KMS-11 (cell line): ENCODE measurements at regions not wholly inside any gene's neighbourhood (a gene's known extent, or its start where the extent isn't known, plus 50 kb on each side); places are given as distances from the start of the nearest gene placed in this dataset.

Experiments
- H2AFZ ChIP-seq: fragments of 200-600 bp; sonication (generic); 2 replicates; pipeline ENCODE4 v1.6.1; 2016; ENCODE audit warnings: antibody characterized with exemption, mixed run types, low read depth
- H3K27ac ChIP-seq: fragments of 200-600 bp; sonication (generic); 2 replicates; pipeline ENCODE4 v1.6.1; 2016; ENCODE audit warnings: mild to moderate bottlenecking, mixed run types
- H3K27me3 ChIP-seq: fragments of 200-600 bp; sonication (generic); 2 replicates; pipeline ENCODE4 v1.6.1; 2017; ENCODE audit warnings: mild to moderate bottlenecking, low read depth, mixed run types, moderate library complexity; ENCODE audit not compliant: insufficient read depth
- H3K36me3 ChIP-seq: fragments of 200-600 bp; sonication (generic); 2 replicates; pipeline ENCODE4 v1.6.1; 2017; ENCODE audit warnings: mild to moderate bottlenecking, mixed run types; ENCODE audit not compliant: insufficient read depth
- H3K4me1 ChIP-seq: fragments of 200-600 bp; sonication (generic); 2 replicates; pipeline ENCODE4 v1.6.1; 2016; ENCODE audit warnings: mild to moderate bottlenecking, low read depth, mixed run types; ENCODE audit not compliant: poor library complexity, severe bottlenecking
- H3K4me2 ChIP-seq: fragments of 200-600 bp; sonication (generic); 2 replicates; pipeline ENCODE4 v1.7.0; 2016; ENCODE audit warnings: mild to moderate bottlenecking, mixed run types
- H3K4me3 ChIP-seq: fragments of 200-600 bp; sonication (generic); IDR thresholded peaks from 2 replicates; pipeline ENCODE4 v1.6.1; 2017; ENCODE audit warnings: low read depth, low read length, mixed read lengths; ENCODE audit not compliant: insufficient read depth
- H3K79me2 ChIP-seq: fragments of 200-600 bp; sonication (generic); 2 replicates; pipeline ENCODE4 v1.6.1; 2016; ENCODE audit warnings: low read depth, mixed run types; ENCODE audit not compliant: insufficient read depth
- H3K9ac ChIP-seq: fragments of 200-600 bp; sonication (generic); 2 replicates; pipeline ENCODE4 v1.6.1; 2016; ENCODE audit warnings: mild to moderate bottlenecking, mixed run types
- H4K20me1 ChIP-seq: fragments of 200-600 bp; sonication (generic); 2 replicates; pipeline ENCODE4 v1.6.1; 2016; ENCODE audit warnings: mild to moderate bottlenecking, mixed run types; ENCODE audit not compliant: insufficient read depth
- TF ChIP-seq, protein P1 (sequence below): fragments of 200-600 bp; sonication (generic); conservative IDR thresholded peaks from 2 replicates; pipeline ENCODE4 v1.6.1; 2017; ENCODE audit warnings: low read depth, mild to moderate bottlenecking, antibody characterized with exemption, low read length, moderate library complexity, mixed read lengths

DNA sequence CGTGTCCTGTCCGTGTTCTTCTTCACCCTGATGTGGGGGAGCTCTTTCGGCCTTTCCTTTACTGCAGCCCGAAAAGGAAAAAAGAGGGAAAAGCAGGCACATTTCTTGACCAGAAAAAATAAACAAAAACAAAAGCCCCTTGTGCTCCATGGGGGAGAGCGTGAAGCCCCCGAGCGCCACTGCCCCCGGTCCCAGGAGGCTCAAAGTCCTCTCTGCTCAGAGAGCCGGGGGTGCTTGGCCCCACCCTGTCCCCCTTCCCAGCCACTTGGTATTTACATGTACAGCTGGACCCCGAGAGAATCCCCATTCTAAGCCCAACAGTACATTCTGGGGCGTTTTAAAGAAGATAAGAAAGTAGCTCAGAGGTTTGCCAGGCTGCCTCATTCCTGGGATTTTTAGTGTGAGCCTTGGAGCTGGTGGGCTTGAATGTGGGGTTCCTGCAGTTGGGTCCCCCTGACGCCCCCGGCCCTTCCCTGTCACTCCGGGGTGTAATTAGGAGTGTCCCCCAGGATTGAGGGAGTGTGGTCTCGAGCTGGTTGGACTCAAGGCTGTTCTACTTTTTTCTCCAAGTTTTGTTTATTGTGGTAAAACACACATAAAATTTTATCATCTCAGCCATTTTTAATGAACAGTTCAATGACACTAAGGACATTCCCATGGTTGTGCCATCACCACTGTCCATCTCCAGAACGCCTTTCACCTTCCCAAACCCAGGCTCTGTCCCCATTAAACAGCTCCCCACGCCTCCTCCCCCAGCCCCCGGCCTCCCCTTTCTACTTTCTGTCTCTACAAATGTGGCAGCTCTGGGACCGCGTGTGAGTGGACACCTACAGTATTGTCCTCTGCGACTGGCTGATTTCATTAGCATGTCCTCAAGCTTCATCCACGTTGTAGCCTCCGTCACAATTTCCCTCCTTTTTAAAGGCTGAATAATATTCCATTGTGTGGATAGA is 55.7 kb upstream of the BHLHE23 start:
- H3K27me3 ChIP-seq = peaks cover 100% of the 10 kb centered on the region
- no peak overlapping the region for H3K9ac ChIP-seq
- H4K20me1 ChIP-seq = 0 out of 2 replicates have a peak, but pooled peaks cover 4% of the 10 kb centered on the region
- TF ChIP-seq, protein P1, sequence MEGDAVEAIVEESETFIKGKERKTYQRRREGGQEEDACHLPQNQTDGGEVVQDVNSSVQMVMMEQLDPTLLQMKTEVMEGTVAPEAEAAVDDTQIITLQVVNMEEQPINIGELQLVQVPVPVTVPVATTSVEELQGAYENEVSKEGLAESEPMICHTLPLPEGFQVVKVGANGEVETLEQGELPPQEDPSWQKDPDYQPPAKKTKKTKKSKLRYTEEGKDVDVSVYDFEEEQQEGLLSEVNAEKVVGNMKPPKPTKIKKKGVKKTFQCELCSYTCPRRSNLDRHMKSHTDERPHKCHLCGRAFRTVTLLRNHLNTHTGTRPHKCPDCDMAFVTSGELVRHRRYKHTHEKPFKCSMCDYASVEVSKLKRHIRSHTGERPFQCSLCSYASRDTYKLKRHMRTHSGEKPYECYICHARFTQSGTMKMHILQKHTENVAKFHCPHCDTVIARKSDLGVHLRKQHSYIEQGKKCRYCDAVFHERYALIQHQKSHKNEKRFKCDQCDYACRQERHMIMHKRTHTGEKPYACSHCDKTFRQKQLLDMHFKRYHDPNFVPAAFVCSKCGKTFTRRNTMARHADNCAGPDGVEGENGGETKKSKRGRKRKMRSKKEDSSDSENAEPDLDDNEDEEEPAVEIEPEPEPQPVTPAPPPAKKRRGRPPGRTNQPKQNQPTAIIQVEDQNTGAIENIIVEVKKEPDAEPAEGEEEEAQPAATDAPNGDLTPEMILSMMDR = no peak
- H3K4me2 ChIP-seq = no peak overlapping the region
- no peaks in the 10 kb centered on the region for H3K36me3 ChIP-seq
- no peaks in the 10 kb centered on the region for H3K79me2 ChIP-seq
- H2AFZ ChIP-seq = no peak overlapping the region
- no peaks in the 10 kb centered on the region for H3K4me1 ChIP-seq
- H3K27ac ChIP-seq = no peak overlapping the region
- H3K4me3 ChIP-seq = no peak overlapping the region

DNA sequence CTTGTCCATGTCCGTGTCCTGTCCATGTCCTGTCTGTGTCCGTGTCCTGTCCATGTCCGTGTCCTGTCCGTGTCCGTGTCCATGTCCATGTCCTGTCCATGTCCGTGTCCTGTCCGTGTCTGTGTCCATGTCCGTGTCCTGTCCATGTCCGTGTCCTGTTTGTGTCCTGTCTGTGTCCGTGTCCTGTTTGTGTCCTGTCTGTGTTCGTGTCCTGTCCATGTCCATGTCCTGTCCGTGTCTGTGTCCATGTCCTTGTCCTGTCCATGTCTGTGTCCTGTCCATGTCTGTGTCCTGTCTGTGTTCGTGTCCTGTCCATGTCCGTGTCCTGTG is 55.0 kb upstream of the BHLHE23 start:
- no peaks in the 10 kb centered on the region for H3K36me3 ChIP-seq
- H3K4me2 ChIP-seq = no peak overlapping the region
- no peak overlapping the region for H3K27ac ChIP-seq
- H3K4me1 ChIP-seq = no peaks in the 10 kb centered on the region
- H3K79me2 ChIP-seq = no peaks in the 10 kb centered on the region
- no peak overlapping the region for H2AFZ ChIP-seq
- 0 out of 2 replicates have a peak, but pooled peaks cover 4% of the 10 kb centered on the region for H4K20me1 ChIP-seq
- H3K27me3 ChIP-seq = peaks cover 100% of the 10 kb centered on the region
- H3K9ac ChIP-seq = no peak overlapping the region
- TF ChIP-seq, protein P1 = no peak
- no peak overlapping the region for H3K4me3 ChIP-seq

DNA sequence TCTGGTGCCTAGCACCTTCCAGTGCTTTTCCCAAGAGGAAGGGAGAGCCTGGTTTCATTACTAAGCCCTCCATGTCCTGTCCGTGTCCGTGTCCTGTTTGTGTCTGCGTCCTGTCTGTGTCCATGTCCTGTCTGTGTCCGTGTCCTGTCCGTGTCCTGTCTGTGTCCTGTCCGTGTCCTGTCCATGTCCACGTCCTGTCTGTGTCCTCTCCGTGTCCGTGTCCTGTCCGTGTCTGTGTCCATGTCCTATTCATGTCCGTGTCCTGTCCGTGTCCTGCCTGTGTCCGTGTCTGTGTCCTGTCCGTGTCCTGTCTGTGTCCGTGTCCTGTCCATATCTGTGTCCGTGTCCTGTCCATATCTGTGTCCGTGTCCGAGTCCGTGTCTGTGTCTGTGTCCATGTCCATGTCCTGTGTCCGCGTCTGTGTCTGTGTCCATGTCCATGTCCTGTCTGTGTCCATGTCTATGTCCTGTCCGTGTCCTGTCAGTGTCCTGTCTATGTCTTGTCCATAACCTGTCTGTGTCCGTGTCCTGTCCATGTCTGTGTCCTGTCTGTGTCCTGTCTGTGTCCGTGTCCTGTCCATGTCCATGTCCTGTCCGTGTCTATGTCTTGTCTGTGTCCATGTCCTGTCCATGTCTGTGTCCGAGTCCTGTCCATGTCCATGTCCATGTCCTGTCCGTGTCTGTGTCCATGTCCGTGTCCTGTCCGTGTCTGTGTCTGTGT is 54.4 kb upstream of the BHLHE23 start:
- H3K9ac ChIP-seq = no peak overlapping the region
- H2AFZ ChIP-seq = no peak overlapping the region
- no peak overlapping the region for H3K4me2 ChIP-seq
- H4K20me1 ChIP-seq = 0 out of 2 replicates have a peak, but pooled peaks cover 4% of the 10 kb centered on the region
- H3K27me3 ChIP-seq = peaks cover 96% of the 10 kb centered on the region
- no peak overlapping the region for H3K4me3 ChIP-seq
- no peaks in the 10 kb centered on the region for H3K79me2 ChIP-seq
- H3K4me1 ChIP-seq = no peaks in the 10 kb centered on the region
- TF ChIP-seq, protein P1 = no peak
- H3K27ac ChIP-seq = no peak overlapping the region
- H3K36me3 ChIP-seq = no peaks in the 10 kb centered on the region

DNA sequence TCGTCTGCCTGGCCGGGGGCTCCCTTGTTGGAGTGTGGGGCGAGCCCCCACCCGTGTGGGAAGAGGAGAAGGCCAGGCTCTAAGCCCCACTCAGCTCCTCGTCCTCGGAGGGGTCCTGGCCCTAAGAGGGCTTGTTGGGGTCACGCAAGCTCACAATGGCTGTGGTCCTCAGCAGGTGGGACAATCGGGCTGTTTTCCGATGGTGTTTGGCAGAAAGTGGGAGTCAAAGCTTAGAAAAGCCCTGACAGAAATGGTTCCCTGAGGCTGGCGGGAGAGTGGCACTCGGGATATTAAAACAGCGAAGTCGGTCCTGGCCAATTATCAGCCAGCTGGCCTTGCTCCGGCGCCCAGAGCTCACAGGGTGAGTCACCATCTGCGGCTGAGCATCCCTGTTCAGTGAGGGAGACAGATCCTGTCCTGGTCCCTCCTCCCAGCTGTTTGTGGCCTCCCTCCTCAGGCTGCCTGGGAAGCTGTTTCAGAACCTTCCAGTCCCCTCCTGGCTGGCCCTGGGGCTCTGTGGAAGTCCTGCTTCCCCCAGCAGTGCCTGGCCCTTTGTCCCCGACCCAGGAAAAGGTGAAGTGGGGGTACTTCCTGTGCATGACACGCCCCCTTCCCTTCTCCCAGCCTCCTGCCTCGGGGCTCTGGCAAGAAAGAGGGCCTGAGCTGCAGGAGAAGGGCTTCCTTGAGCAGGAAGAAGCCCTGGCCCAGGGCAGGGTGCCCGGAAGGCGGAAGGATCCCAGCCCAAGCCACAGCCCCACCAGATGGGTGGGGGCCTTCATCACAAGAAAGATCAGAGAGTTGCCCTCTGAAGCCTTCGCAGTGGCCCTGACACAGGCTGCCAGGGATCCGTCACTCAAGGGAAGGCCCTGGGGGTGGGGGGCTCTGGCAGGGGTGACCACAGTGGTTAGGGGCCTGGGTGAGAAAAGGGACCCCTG is 53.6 kb upstream of the BHLHE23 start:
- no peak overlapping the region for H2AFZ ChIP-seq
- no peak overlapping the region for H3K9ac ChIP-seq
- no peaks in the 10 kb centered on the region for H3K79me2 ChIP-seq
- H3K4me2 ChIP-seq = no peak overlapping the region
- peaks cover 96% of the 10 kb centered on the region for H3K27me3 ChIP-seq
- H3K4me3 ChIP-seq = no peak overlapping the region
- TF ChIP-seq, protein P1 = no peak
- no peak overlapping the region for H3K27ac ChIP-seq
- H4K20me1 ChIP-seq = 0 out of 2 replicates have a peak, but pooled peaks cover 4% of the 10 kb centered on the region
- no peaks in the 10 kb centered on the region for H3K4me1 ChIP-seq
- H3K36me3 ChIP-seq = no peaks in the 10 kb centered on the region
